ENCODE measurements at regions not wholly inside any gene's neighbourhood (a gene's known extent, or its start where the extent isn't known, plus 50 kb on each side); places are given as distances from the start of the nearest gene placed in this dataset.

GRCh38 chr3:27844052-27844675, 122.0 kb upstream of the EOMES start:
- H3K27ac ChIP-seq (ENCODE audit: extremely low read length, insufficient read depth, low read length): no peak overlapping the region
- H3K4me1 ChIP-seq (ENCODE audit: insufficient read depth, low read length): no peaks in the 10 kb centered on the region
- FAIRE-seq (no peak), DNase-seq (ENCODE audit: low spot score) (no peak), ATAC-seq (no peak)
- no peaks in the 10 kb centered on the region for H3K36me3 ChIP-seq (replicated peaks in 1 of 2; ENCODE audit: control insufficient read depth in 1 of 2, insufficient read depth in 2 of 2, low read length in 2 of 2)
- ChIA-PET POLR2A (no interaction called here), CTCF (ENCODE audit: low intra/inter-chr PET ratio, low total read pairs) (no interaction called here)
- no peak overlapping the region for H3K4me3 ChIP-seq (replicated peaks in 1 of 3; ENCODE audit: insufficient read depth in 1 of 3, low read depth in 2 of 3, low read length in 3 of 3)
- no peaks in the 10 kb centered on the region for H4K20me1 ChIP-seq (ENCODE audit: insufficient read depth, low read length)
- H3K4me2 ChIP-seq (ENCODE audit: low read depth, low read length): no peak overlapping the region
- H2AFZ ChIP-seq (ENCODE audit: low read length): no peak overlapping the region
- in situ Hi-C loops (cut with HindIII; ENCODE audit: extremely low pct_ligation_motif_present, low pct_unique_long_range_greater_than_20kb) (no loop called here), intact Hi-C loops (cut with micrococcal nuclease; ENCODE audit: unreplicated experiment) (no loop called here)
- H3K9ac ChIP-seq (ENCODE audit: insufficient read depth, low read depth, low read length): no peak overlapping the region
- WGBS (ENCODE audit: low lambda C conversion rate): 6% methylated on average over 1 of the region's 1 CpG
- H3K27me3 ChIP-seq (ENCODE audit: control insufficient read depth in 1 of 2, insufficient read depth in 2 of 2, low read length in 2 of 2): no peaks in the 10 kb centered on the region; a peak in 1 of 5 replicates
- no peaks in the 10 kb centered on the region for H3K9me3 ChIP-seq (ENCODE audit: low read length)
- no peaks in the 10 kb centered on the region for H3K79me2 ChIP-seq (ENCODE audit: insufficient read depth, low read length)
- no TSS peak for BruUV-seq (replicated peaks)
- TF ChIP-seq ZNF510 (CRISPR knock-in tag; IDR thresholded peaks at IDR 0.05; ENCODE audit: low read depth): no peak
- TF ChIP-seq ZNF30 (CRISPR knock-in tag; IDR thresholded peaks at IDR 0.05): no peak
- TF ChIP-seq MIER2 (CRISPR knock-in tag; IDR thresholded peaks at IDR 0.05): no peak
- no peak for TF ChIP-seq ZBTB40 (IDR thresholded peaks at IDR 0.05)
- TF ChIP-seq ZBTB40 (CRISPR knock-in tag; IDR thresholded peaks at IDR 0.05): no peak
- no peak for TF ChIP-seq ZSCAN22 (CRISPR knock-in tag; IDR thresholded peaks at IDR 0.05)
- TF ChIP-seq ZBTB46 (CRISPR knock-in tag; IDR thresholded peaks at IDR 0.05; ENCODE audit: borderline replicate concordance): no peak
- no peak for TF ChIP-seq PCBP2 (optimal IDR thresholded peaks at IDR 0.05; ENCODE audit: low read depth, low read length, poor library complexity, severe bottlenecking)
- no peak for TF ChIP-seq ZBTB37 (CRISPR knock-in tag; IDR thresholded peaks at IDR 0.05)
- no peak for TF ChIP-seq ATF7 (IDR thresholded peaks at IDR 0.05)
- no peak for TF ChIP-seq ATF7 (CRISPR knock-in tag; IDR thresholded peaks at IDR 0.05)
- TF ChIP-seq ZFP36L1 (CRISPR knock-in tag; IDR thresholded peaks at IDR 0.05): no peak

Measured in HepG2 (cell line).